Fibroblast of lung (primary cell): ENCODE measurements at regions not wholly inside any gene's neighbourhood (a gene's known extent, or its start where the extent isn't known, plus 50 kb on each side); places are given as distances from the start of the nearest gene placed in this dataset.

Source experiments
- DNase-seq, 2 donors: peaks; one replicate each; pipeline versions ENCODE4 v3.0.0 to v3.0.0-alpha.2; 2010; ENCODE audit warnings: low read depth in 2 of 2
- H2AFZ ChIP-seq: 2 replicates; pipeline ENCODE4 v1.5.1; 2012; ENCODE audit warnings: low read length, control low read depth, inconsistent platforms
- H3K27ac ChIP-seq: 2 replicates; pipeline ENCODE4 v1.5.1; 2011; ENCODE audit warnings: low read length, control low read depth; ENCODE audit not compliant: insufficient read depth
- H3K27me3 ChIP-seq: 2 replicates; pipeline ENCODE4 v1.5.1; 2011; ENCODE audit warnings: mild to moderate bottlenecking, low read length; ENCODE audit not compliant: control insufficient read depth, insufficient read depth
- H3K36me3 ChIP-seq: 2 replicates; pipeline ENCODE4 v1.5.1; 2011; ENCODE audit warnings: low read length; ENCODE audit not compliant: control insufficient read depth, insufficient read depth
- H3K4me1 ChIP-seq: 2 replicates; pipeline ENCODE4 v1.5.1; 2011; ENCODE audit warnings: low read length; ENCODE audit not compliant: control insufficient read depth, insufficient read depth; ENCODE audit errors: extremely low read depth
- H3K4me2 ChIP-seq: 2 replicates; pipeline ENCODE4 v1.5.1; 2011; ENCODE audit warnings: low read length, control low read depth; ENCODE audit not compliant: insufficient read depth; ENCODE audit errors: extremely low read depth
- H3K4me3 ChIP-seq, 4 experiments: fragments of 200-600 bp in 1 of 4; sonication (generic) in 1 of 4; replicated peaks in 1 of 4; 2 replicates each; pipeline ENCODE4 v1.5.1; 2011 to 2016; ENCODE audit warnings: low read length in 4 of 4, low read depth in 3 of 4, mild to moderate bottlenecking in 3 of 4, control low read depth in 2 of 4, inconsistent platforms in 1 of 4, mixed read lengths in 1 of 4; ENCODE audit not compliant: insufficient read depth in 1 of 4; ENCODE audit errors: control extremely low read depth in 1 of 4
- H3K79me2 ChIP-seq: 2 replicates; pipeline ENCODE4 v1.5.1; 2012; ENCODE audit warnings: mild to moderate bottlenecking, low read length, inconsistent platforms; ENCODE audit not compliant: control insufficient read depth, insufficient read depth
- H3K9ac ChIP-seq: 2 replicates; pipeline ENCODE4 v1.5.1; 2011; ENCODE audit warnings: mild to moderate bottlenecking, low read length, control low read depth; ENCODE audit not compliant: insufficient read depth
- H3K9me3 ChIP-seq: 2 replicates; pipeline ENCODE4 v1.5.1; 2012; ENCODE audit warnings: low read depth, low read length; ENCODE audit not compliant: control insufficient read depth, insufficient read depth
- H4K20me1 ChIP-seq: 2 replicates; pipeline ENCODE4 v1.5.1; 2011; ENCODE audit warnings: low read length; ENCODE audit not compliant: control insufficient read depth, insufficient read depth; ENCODE audit errors: extremely low read depth
- CTCF ChIP-seq, 2 donors: IDR thresholded peaks in 1 of 2; conservative IDR thresholded peaks in 1 of 2; 1 replicate in 1 of 2; 2 replicates in 1 of 2; pipeline ENCODE4 v1.5.1; 2011 to 2012; ENCODE audit warnings: low read length in 2 of 2, control low read depth in 1 of 2, inconsistent platforms in 1 of 2, low read depth in 1 of 2, mild to moderate bottlenecking in 1 of 2
- EZH2 ChIP-seq: IDR thresholded peaks from 2 replicates; pipeline ENCODE4 v1.5.1; 2012; ENCODE audit warnings: low read length, control low read depth, mild to moderate bottlenecking; ENCODE audit errors: missing control alignments

- no peaks in the 10 kb centered on the region for H3K27me3 ChIP-seq
These were observed 91.6 kb downstream of the FZD1 start for GRCh38 chr7:91355695-91356435.

GRCh38 chr7:91356915-91357314, 92.7 kb downstream of the FZD1 start:
- H3K36me3 ChIP-seq, result no peaks in the 10 kb centered on the region
- no peak for DNase-seq
- no peak overlapping the region for H3K4me2 ChIP-seq
- no peaks in the 10 kb centered on the region for H3K79me2 ChIP-seq
- no peak overlapping the region for H2AFZ ChIP-seq
- TF ChIP-seq CTCF (conservative IDR thresholded peaks at IDR 0.05 in 1 of 2, IDR thresholded peaks at IDR 0.05 in 1 of 2; ENCODE audit: low read depth in 1 of 2, low read length in 2 of 2) (no peak), EZH2 (no peak)
- H4K20me1 ChIP-seq, result no peaks in the 10 kb centered on the region
- no peak overlapping the region for H3K4me3 ChIP-seq
- H3K9me3 ChIP-seq, result no peaks in the 10 kb centered on the region
- H3K9ac ChIP-seq, result no peak overlapping the region
- no peak overlapping the region for H3K27ac ChIP-seq
- H3K4me1 ChIP-seq, result no peaks in the 10 kb centered on the region
- H3K27me3 ChIP-seq, result no peaks in the 10 kb centered on the region

More at GRCh38 chr7:91355695-91356435, 91.6 kb downstream of the FZD1 start:
- Histone ChIP-seq H3K4me1 (peaks cover 3% of the 10 kb centered on the region), H3K9me3 (no peaks in the 10 kb centered on the region), H4K20me1 (no peaks in the 10 kb centered on the region), H3K4me2 (no peak overlapping the region), H3K79me2 (no peaks in the 10 kb centered on the region), H3K4me3 (no peak overlapping the region), H3K9ac (no peak overlapping the region), H2AFZ (no peak overlapping the region), H3K27ac (no peak overlapping the region), H3K36me3 (no peaks in the 10 kb centered on the region)
- TF ChIP-seq CTCF (conservative IDR thresholded peaks at IDR 0.05 in 1 of 2, IDR thresholded peaks at IDR 0.05 in 1 of 2; ENCODE audit: low read depth in 1 of 2, low read length in 2 of 2) (no peak), EZH2 (no peak)
- no peak for DNase-seq

- H3K27ac ChIP-seq, result no peak overlapping the region
- DNase-seq, result no peak
- H2AFZ ChIP-seq, result no peak overlapping the region
- TF ChIP-seq CTCF (conservative IDR thresholded peaks at IDR 0.05 in 1 of 2, IDR thresholded peaks at IDR 0.05 in 1 of 2; ENCODE audit: low read depth in 1 of 2, low read length in 2 of 2) (no peak), EZH2 (no peak)
- no peaks in the 10 kb centered on the region for H4K20me1 ChIP-seq
- no peaks in the 10 kb centered on the region for H3K79me2 ChIP-seq
- no peaks in the 10 kb centered on the region for H3K9me3 ChIP-seq
- H3K4me2 ChIP-seq, result no peak overlapping the region
- no peak overlapping the region for H3K9ac ChIP-seq
- H3K27me3 ChIP-seq, result no peaks in the 10 kb centered on the region
- no peaks in the 10 kb centered on the region for H3K4me1 ChIP-seq
- no peaks in the 10 kb centered on the region for H3K36me3 ChIP-seq
- no peak overlapping the region for H3K4me3 ChIP-seq
These were observed 93.1 kb downstream of the FZD1 start for GRCh38 chr7:91357379-91357778.
